Muscle layer of duodenum (tissue), 2 donors: ENCODE measurements at regions not wholly inside any gene's neighbourhood (a gene's known extent, or its start where the extent isn't known, plus 50 kb on each side); places are given as distances from the start of the nearest gene placed in this dataset.

Experiments
- H3K27ac ChIP-seq: one replicate; pipeline ENCODE4 v1.7.0; 2013; ENCODE audit warnings: mild to moderate bottlenecking, low read length
- H3K27me3 ChIP-seq: one replicate; pipeline ENCODE4 v1.7.0; 2013; ENCODE audit warnings: low read depth, mild to moderate bottlenecking, control low read depth, low read length
- H3K36me3 ChIP-seq, 2 donors: one replicate each; pipeline ENCODE4 v1.7.0; 2013; ENCODE audit warnings: low read length in 2 of 2, control low read depth in 1 of 2, mild to moderate bottlenecking in 1 of 2; ENCODE audit not compliant: insufficient read depth in 2 of 2, control insufficient read depth in 1 of 2
- H3K4me1 ChIP-seq, 2 donors: one replicate each; pipeline ENCODE4 v1.7.0; 2013; ENCODE audit warnings: low read length in 2 of 2, mild to moderate bottlenecking in 2 of 2, control low read depth in 1 of 2, moderate library complexity in 1 of 2; ENCODE audit not compliant: insufficient read depth in 2 of 2, control insufficient read depth in 1 of 2
- H3K4me3 ChIP-seq, 2 donors: one replicate each; pipeline ENCODE4 v1.7.0; 2013; ENCODE audit warnings: low read length in 2 of 2, low read depth in 1 of 2, mild to moderate bottlenecking in 1 of 2
- H3K9me3 ChIP-seq, 2 donors: one replicate each; pipeline ENCODE4 v1.7.0; 2013; ENCODE audit warnings: low read length in 2 of 2, control low read depth in 1 of 2, mild to moderate bottlenecking in 1 of 2; ENCODE audit not compliant: control insufficient read depth in 1 of 2
- donor health status: healthy.

DNA sequence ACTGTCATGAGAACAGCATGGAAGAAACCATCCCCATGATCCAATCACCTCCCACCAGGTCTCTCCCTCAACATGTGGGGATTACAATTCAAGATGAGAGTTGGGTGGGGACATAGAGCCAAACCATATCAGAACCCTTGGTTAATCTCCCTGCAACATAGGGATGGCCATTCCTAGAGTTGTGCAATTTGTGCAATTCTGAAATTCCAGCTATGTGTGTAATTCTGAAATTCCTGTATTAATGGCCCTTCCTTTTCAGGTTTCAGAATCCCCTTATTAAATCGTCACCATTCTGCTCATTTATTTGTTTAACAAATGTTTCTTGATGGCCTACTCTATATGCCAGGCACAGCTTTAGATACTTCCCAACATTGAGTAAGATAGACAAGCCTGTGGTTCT, 282.6 kb downstream of the SMARCA2 start:
- Histone ChIP-seq H3K4me3 (no peak overlapping the region), H3K9me3 (no peaks in the 10 kb centered on the region), H3K27ac (no peak overlapping the region), H3K27me3 (no peaks in the 10 kb centered on the region), H3K4me1 (no peaks in the 10 kb centered on the region), H3K36me3 (no peaks in the 10 kb centered on the region)

DNA sequence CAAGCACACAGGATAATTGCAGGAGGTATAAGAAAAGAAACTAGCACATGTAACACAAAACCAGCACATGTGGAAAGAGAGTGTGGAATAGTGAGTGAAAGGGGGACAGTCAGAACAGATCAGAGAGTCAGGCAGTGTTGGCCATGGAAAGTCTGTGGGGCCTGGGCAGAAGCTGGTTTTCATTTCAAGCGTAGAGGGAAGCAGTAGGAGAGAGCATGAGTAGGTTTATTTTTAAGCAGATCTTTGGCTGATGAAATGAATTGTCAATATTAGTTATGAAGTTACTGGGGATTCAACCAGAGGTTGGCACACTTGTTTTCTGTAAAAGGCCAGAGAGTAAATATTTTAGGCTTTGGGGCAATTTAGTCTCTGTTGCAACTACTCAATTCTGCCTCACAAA, 283.1 kb downstream of the SMARCA2 start:
- Histone ChIP-seq H3K27me3 (no peaks in the 10 kb centered on the region), H3K36me3 (no peaks in the 10 kb centered on the region), H3K9me3 (no peaks in the 10 kb centered on the region), H3K4me3 (no peak overlapping the region), H3K27ac (no peak overlapping the region), H3K4me1 (no peaks in the 10 kb centered on the region)

DNA sequence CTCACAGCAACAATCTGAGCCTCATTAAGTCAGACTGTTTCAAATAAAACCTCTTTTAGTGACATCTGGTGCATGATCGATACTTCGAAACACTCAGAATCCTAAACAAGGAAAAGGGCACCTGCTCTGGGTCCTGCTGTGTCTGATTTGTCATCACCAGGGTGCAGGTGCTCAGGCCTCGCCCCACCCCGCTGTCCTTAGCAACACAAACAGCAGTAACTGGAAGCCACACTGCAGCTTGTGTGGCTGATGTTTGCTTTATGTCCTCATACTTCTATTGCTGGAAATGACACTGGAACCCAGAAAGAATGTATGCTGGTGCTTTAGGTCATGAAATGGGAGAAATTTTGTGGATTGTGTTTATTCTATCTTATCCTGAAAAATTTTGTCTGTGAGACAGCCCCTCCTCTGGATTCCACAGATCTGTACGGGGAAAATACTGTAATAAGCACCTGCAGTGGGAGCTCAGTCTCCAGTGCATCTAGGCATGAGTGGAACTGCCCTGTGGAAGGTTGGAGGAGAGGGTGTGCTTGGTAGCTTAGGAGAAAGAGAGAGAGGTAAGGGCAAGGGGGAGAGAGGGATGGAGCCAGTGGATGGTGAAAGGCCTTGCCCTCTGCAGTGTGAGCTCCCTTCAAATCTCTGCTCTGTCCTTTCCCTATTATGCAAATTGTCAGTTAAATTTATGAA, 284.2 kb downstream of the SMARCA2 start:
- Histone ChIP-seq H3K27ac (no peak overlapping the region), H3K9me3 (no peaks in the 10 kb centered on the region), H3K36me3 (no peaks in the 10 kb centered on the region), H3K4me1 (no peaks in the 10 kb centered on the region), H3K4me3 (no peak overlapping the region), H3K27me3 (no peaks in the 10 kb centered on the region)

DNA sequence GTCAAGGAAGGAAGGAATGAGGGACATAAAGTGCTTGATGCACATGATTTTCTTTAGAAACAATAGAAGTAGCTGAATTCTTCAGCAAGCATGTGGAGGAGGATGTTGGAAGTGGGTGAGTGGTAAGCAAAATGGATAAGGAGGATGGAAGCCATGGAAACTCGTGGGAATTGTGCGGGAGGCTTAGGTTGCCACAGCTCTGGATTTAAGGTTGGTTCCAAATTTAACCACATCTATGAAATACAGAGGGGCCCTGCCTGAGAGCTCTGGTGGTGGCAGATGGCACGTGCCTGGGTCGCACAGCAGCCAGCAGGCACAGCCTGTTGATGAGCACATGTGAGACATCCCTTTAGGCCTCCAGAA, 284.7 kb downstream of the SMARCA2 start:
- H3K27ac ChIP-seq, result no peak overlapping the region
- no peaks in the 10 kb centered on the region for H3K27me3 ChIP-seq
- no peak overlapping the region for H3K4me3 ChIP-seq
- no peaks in the 10 kb centered on the region for H3K4me1 ChIP-seq
- no peaks in the 10 kb centered on the region for H3K36me3 ChIP-seq
- no peaks in the 10 kb centered on the region for H3K9me3 ChIP-seq

DNA sequence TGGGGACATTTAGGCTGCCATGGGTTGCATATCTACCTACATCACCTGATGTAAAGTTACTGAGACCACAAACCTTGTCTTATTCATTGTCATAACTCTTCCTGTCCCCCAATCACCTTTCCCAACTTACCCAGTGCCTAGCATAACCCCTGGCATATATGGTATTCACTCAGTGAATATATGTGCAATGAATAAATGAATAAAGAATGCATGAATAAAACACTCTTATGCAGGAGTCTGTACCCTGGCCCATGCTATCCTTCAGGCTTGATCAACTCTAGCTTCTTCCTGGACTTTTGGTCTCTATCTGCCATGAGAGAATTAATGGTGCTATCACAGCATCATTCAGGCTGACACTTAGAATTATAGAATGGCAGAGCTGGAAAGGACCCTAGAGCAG, 285.2 kb downstream of the SMARCA2 start:
- Histone ChIP-seq H3K36me3 (no peaks in the 10 kb centered on the region), H3K4me1 (no peaks in the 10 kb centered on the region), H3K9me3 (no peaks in the 10 kb centered on the region), H3K27me3 (no peaks in the 10 kb centered on the region), H3K27ac (no peak overlapping the region), H3K4me3 (no peak overlapping the region)

DNA sequence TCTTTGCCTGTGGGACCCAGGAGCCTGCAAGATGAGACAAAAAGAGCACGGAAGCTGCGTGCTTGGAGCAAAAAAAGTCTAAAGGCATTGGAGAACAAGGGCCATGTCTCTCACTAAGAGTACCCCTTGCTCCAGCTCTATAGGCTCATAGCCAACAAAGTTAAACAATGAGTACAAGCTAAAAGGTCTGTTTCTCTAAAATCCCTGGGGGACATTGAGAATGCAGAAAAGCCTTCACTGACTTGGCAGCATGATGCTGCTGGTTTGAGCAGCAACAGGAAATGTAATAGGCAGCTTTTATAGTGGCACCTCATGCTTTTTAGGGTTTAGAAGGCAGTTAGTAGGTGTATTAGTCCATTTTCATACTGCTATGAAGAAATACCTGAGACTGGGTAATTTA, 287.5 kb downstream of the SMARCA2 start:
- Histone ChIP-seq H3K4me1 (no peaks in the 10 kb centered on the region), H3K27ac (no peak overlapping the region), H3K4me3 (no peak overlapping the region)

DNA sequence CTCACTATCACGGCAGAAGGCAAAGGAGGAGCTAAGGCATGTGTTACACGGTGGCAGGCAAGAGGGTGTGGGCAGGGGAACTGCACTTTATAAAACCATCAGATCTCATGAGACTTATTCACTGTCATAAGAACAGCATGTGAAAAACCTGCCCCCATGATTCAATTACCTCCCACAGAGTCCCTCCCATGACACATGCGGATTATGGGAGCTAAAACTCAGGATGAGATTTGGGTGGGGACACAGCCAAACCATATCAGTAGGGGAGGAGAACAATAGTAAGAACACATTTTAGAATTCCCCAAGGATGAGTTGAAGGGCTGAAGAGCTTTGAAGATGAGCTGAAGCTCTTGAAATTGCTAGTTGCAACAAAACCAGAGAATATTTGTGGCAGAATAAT, 287.9 kb downstream of the SMARCA2 start:
- H3K4me3 ChIP-seq, result no peak overlapping the region
- no peaks in the 10 kb centered on the region for H3K27me3 ChIP-seq
- no peaks in the 10 kb centered on the region for H3K4me1 ChIP-seq
- no peaks in the 10 kb centered on the region for H3K36me3 ChIP-seq
- no peaks in the 10 kb centered on the region for H3K9me3 ChIP-seq
- H3K27ac ChIP-seq, result no peak overlapping the region

More for the DNA sequence above, 287.5 kb downstream of the SMARCA2 start:
- Histone ChIP-seq H3K27me3 (no peaks in the 10 kb centered on the region), H3K36me3 (no peaks in the 10 kb centered on the region), H3K9me3 (no peaks in the 10 kb centered on the region)

DNA sequence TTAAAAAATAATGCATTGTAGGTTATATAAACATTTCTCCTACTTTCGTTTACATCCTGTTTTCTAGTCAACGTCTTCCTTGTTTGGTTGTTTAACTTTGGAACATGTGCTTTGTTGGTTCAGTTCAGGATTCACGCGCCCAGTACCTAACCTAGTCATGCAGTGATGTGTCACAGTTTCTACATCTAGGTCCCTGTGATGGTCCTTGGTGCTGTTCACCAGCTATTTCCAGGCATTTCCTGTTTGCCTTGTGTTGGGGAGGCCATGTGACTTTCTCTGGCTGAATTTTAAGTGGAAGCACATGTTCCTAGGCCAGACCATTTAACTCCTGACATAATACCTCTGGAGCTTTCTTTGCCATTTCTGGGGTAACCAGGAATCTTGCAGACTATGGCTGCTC, 292.3 kb downstream of the SMARCA2 start:
- H3K4me3 ChIP-seq, result no peak overlapping the region
- H3K27me3 ChIP-seq, result no peaks in the 10 kb centered on the region
- peaks cover 0 to 16% of the 10 kb centered on the region in 2 donors for H3K9me3 ChIP-seq
- no peaks in the 10 kb centered on the region for H3K4me1 ChIP-seq
- H3K36me3 ChIP-seq, result no peaks in the 10 kb centered on the region
- no peak overlapping the region for H3K27ac ChIP-seq

DNA sequence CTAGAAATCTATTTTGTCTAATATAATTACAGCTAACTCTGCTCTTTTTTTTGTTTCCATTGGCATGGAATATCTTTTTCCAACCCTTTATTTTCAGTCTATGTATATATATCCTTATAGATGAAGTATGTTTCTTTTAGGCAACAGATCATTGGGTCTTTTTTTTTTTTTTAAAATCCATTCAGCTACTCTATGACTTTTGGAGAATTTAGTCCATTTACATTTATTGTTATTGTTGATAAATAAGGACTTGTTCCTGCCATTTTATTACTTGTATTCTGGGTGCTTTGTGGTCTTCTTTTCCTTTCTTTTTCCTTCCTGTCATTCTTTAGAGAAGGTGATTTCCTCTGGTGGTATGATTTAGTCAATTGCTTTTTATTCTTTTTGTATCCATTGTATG, 296.8 kb downstream of the SMARCA2 start:
- Histone ChIP-seq H3K27ac (no peak overlapping the region), H3K36me3 (no peaks in the 10 kb centered on the region), H3K9me3 (peaks cover 0 to 31% of the 10 kb centered on the region in 2 donors), H3K4me3 (no peak overlapping the region), H3K27me3 (no peaks in the 10 kb centered on the region), H3K4me1 (no peaks in the 10 kb centered on the region)

DNA sequence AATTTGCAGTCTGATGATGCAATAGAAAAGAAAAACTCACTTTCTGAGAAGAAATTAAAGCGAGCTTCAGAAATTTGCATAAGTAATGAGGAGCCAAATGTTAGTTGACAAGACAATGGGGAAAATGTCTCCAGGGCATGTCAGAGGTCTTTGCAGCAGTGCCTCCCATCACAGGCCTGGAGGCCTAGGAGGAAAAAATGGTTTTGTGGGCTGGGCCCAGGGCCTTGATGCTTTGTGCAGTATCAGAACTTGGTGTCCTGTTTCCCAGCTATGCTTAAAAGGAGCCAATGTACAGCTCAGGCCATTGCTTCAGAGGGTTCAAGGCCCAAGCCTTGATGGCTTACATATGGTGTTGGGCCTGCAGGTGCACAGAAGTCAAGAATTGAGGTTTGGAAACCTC, 298.4 kb downstream of the SMARCA2 start:
- H3K36me3 ChIP-seq, result no peaks in the 10 kb centered on the region
- H3K27me3 ChIP-seq, result no peaks in the 10 kb centered on the region
- H3K4me3 ChIP-seq, result peak overlapping the region in 1 of 2 donors; percentile 28
- H3K9me3 ChIP-seq, result peaks cover 0 to 31% of the 10 kb centered on the region in 2 donors
- no peak overlapping the region for H3K27ac ChIP-seq
- H3K4me1 ChIP-seq, result no peaks in the 10 kb centered on the region

DNA sequence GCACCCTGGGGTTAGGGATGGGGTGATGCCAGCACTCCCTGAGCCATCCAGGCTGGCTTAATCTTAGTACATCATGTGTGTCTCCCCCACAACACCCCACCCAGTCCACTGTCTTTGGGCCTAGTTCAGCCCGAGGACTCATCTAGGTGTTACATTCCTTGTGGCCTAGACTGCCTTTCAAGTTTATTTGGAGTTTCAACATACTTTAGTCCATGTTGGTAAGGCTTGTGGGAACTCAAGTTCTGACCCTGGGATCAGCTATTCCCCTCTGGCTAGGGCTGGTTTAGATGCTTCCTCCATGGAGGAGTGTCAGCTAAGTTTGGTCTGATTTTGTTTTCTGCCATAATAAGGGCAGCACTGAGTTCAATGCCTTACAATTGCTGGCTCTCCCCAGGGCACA, 302.4 kb downstream of the SMARCA2 start:
- H3K4me1 ChIP-seq, result no peaks in the 10 kb centered on the region
- no peak overlapping the region for H3K27ac ChIP-seq
- H3K9me3 ChIP-seq, result peaks cover 0 to 13% of the 10 kb centered on the region in 2 donors
- no peaks in the 10 kb centered on the region for H3K36me3 ChIP-seq
- no peak overlapping the region for H3K4me3 ChIP-seq
- no peaks in the 10 kb centered on the region for H3K27me3 ChIP-seq

DNA sequence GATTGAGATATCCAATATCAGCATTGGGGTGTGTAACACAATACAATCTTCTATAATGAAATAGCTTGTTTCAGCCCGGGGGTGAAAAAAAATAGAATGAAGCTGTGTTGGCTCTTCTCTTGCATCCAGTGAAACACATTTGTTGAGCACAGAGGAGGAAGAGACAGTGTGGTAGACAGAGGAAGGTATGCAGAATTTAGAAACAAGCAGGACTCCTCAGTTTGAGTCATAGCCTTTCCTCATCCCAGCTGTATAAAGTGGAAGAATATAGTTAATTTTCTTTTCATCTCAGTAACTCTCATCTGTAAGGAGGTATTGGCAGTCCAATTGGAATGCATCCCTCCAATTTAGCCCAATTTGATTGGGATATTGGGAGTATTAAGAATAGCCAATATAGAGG, 302.2 kb upstream of the VLDLR start:
- H3K27ac ChIP-seq, result no peak overlapping the region
- no peaks in the 10 kb centered on the region for H3K36me3 ChIP-seq
- no peaks in the 10 kb centered on the region for H3K9me3 ChIP-seq
- H3K4me1 ChIP-seq, result no peaks in the 10 kb centered on the region
- no peak overlapping the region for H3K4me3 ChIP-seq
- no peaks in the 10 kb centered on the region for H3K27me3 ChIP-seq
